HG03139 (cell line): ENCODE measurements at regions not wholly inside any gene's neighbourhood (a gene's known extent, or its start where the extent isn't known, plus 50 kb on each side); places are given as distances from the start of the nearest gene placed in this dataset.
"Not testable (repeated sequence)": the region's sequence is repeated elsewhere in the genome, so short reads cannot be mapped to it uniquely, and the experiment has no call there.

Source experiments
- ATAC-seq: cut with Tn5 transposase; IDR thresholded peaks from one replicate; pipeline ENCODE4 v1.9.1; 2021; ENCODE audit not compliant: unreplicated experiment

DNA sequence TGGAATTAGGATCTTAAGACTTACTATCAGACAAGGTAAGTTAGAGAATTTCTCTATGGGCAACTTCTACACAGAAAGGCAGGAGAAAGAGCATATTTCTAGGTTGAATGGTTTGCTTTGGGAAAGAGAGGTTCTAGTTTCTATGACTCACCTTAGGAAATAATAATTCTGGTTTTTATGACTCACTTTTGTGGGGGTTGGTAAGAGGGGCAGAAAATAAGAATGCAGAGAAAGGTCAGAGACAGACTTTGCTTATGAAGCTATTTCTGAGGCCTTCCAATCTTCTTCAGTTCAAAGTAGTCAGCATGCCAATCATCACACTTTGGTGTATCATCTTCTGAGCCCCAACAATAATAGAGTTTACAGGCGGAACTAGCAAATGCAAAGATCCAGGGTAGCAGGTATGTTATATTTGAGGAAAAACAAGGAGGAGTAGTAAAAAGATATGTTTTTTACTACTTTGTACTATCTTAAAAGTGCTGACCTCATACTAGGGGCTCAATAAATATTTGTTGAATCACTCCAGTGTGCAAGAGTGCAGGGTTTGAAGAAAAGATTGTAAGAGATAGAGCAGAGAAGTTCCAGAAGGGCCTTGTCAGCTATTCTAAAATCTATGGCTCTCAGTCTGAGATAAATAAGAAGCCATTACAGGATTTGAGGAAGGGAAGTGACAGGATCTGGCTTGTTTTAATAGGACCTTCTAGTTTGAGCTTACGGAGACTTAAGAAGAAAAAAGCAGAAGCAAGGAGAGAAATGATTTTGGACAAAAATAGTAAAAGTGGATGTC is 56.7 kb upstream of the LRFN5 start:
- no peak for ATAC-seq

DNA sequence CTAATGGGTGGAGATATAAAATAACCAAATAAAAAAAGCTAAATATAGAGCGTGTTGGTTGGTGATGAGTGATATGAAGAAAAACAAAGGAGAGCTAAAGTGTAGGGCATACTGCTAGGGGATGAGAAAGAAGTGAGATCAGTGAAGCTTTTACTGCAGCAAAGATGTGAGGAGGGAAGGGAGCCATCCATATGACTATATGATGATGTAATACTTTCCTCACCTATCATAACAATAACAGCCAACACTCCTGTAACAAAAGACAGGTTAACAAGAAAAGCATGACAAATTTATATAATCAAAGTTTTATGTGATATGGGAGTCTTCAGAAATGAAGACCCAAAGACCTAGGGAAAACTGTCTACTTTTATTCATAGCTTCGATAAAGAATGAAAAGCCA is 57.4 kb upstream of the LRFN5 start:
- no peak for ATAC-seq

DNA sequence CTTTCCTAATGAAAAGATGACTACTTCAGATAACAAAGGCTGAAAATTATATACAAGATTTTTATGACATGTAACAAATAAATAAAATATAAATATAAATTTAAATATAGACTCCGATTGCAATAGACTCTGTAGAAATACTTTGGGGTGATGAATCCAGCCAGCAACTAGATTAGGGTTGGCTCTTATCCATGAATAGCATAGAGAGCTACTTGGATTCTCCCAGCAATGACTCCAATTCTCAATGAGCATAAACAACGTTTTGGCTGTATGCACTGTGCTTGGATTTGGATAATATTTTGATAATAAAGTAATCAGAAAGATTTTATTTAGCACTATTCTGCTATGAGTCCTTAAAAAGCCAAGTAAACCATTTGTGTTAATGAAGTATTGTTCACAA is 58.0 kb upstream of the LRFN5 start:
- ATAC-seq: no peak

DNA sequence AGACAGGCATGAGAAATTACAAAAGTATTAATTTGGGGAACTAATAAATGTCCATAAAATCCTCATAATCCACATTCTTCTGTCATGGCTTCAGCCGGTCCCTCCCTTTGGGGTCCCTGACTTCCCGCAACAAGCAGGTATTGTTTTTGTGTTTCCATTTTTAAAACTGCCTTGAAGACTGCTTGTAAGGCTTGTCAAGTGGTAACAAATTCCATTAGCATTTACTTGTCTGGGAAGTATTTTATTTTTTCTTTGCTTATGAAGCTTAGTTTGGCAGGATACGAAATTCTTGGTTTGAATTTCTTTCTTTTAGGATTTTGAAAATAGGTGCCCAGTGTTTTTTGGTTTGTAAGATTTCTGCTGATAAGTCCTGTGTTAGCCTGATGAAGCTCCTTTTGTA is 65.3 kb upstream of the LRFN5 start:
- ATAC-seq: no peak

DNA sequence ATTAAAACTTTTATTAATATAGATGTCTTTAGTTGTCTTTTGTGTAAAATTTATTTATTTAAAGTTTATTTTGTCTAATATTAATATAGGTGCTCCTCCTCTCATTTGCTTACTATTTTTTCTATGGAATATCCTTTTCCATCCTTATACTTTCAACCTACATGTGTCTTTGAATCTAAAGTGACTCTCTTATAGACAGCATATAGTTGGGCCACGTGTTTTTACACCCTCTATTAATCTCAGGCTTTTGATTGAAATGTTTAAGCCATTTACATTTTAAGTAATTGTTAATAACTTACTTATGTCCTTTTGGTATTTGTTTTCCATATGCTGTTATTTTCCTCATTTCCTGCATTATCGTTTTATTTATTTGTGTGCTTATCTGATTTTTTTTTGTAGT is 74.4 kb upstream of the LRFN5 start:
- ATAC-seq: no peak

DNA sequence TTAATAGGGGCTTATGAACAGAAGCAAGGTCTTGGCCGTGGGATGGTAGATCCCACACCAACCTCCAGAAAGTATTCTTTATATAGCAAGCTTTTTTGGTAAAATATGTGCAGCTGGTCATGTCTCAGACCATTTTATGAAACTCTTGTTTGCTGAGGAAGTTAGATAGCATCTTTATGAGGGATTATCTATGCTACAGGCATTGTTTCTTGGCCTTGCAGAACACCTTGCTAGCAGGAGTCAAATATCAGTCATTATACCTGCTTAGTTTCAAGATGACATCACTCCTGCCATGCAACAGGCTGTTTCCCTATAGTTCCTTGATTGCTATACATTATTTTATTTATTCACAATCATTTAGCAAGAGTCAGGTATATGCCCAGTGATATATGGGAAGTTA is 84.8 kb upstream of the LRFN5 start:
- no peak for ATAC-seq

DNA sequence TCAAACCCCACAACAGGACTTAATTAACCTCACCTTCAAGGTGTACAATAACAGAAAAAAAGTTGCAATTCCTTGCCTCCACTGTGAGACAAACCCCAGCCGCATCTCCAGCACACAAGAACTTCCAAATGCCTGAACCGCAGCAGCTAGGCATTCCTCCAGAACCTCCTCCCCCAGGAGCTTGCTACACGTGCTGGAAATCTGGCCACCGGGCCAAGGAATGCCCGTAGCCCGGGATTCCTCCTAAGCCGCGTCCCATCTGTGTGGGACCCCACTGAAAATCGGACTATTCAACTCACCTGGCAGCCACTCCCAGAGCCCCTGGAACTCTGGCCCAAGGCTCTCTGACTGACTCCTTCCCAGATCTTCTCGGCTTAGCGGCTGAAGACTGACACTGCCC is 88.6 kb upstream of the LRFN5 start:
- not testable (repeated sequence) for ATAC-seq

DNA sequence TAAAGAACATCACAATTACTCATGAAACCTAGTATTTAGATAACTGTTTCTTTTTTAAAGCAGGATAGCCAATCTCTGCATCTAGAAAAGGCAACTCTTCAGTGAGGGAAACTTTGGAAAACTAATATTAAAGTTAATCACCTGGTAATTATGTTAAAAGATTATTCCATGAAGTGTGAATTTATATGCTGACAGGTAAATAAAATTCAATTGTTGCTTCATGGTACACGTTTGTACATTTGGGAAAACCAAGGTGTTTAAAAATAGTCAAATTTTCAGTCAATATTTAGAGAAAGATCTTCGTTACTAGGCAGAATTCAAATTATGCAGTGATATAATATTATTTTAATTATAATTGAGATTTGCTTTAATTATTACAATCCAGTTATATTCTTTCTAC is 100.1 kb upstream of the LRFN5 start:
- ATAC-seq: no peak

DNA sequence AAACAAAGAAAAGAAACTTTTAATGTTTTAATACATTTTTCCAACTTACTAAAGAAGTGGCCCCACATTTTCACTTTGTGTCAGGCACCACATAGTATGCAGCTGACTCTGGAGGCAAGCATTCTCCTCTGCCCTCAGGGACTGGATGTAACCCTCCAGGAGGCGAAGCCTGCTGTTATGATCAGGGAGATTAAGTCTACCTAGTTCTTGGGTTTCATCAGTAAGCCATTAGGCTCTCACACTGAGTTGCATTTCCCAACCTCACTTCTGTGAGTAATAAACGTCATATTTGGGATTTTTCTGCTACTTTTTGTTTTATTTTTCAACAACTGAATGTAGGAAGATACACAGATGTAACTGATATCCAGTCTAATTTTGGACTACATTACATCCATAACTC is 101.2 kb upstream of the LRFN5 start:
- ATAC-seq: no peak

DNA sequence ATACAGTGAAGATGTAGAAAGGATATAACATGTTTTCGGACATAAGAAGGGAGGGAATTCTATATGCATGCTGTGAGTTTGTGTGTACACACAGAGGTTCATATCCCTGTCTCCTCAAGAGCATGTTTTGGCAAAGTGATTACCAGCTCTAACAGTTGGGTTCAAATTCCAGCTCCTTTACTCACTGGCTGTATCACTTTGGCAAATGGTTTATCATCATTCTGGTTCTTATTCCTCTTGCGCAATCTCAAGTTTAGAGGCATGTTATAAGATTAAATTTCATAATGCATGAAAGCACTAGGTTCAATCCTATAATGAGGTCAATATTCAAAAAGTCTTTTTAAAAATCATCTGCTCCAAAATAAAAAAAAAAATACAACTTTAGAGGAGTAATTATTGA is 107.7 kb upstream of the LRFN5 start:
- ATAC-seq: no peak

DNA sequence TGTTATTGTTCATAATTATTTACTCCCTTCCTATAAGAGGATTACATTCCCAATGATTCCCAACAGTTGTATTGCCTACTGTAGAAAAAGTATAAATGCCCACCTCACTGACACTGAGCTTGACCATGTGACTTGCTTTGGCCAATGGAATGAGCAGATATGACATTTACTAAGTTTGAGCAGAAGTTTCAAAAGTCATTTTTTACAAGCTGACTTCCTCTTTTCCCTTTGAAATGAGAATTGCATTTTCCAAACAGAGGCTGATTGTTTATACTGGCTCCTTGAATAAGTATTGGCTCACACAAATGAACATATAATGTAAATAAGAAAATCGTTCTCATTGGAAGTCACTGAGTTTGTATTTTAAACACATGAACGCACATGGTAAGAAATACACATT is 116.4 kb upstream of the LRFN5 start:
- no peak for ATAC-seq

DNA sequence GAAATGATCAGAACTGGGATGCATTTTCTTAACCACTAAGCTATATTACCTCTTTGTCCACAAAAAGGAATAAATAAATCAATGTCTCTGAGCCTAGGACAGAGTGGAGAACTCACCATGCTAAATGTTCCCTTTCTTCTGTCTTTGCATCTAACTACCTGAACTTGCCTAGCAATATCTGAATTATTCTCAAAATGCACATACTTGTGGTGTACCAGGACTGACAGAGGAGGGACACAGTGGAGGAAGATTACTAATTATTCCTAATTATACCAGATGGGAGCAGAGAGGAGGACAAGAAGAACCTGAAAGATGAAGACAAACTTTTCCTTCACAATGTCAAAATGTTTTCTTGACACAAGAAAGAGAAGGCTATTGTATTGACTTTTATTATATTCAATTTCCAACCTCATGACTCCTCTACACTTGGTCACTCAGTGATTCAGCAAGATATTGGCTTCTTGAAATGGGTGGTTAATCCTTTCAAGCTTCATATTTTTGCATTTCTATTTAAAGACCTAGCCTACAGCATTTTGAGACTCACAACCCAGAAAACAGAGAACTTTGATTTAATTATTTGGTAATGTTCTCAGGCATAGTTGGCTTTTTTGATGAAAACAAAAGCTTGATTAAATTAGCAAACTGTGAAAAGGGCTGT is 117.2 kb upstream of the LRFN5 start:
- no peak for ATAC-seq

DNA sequence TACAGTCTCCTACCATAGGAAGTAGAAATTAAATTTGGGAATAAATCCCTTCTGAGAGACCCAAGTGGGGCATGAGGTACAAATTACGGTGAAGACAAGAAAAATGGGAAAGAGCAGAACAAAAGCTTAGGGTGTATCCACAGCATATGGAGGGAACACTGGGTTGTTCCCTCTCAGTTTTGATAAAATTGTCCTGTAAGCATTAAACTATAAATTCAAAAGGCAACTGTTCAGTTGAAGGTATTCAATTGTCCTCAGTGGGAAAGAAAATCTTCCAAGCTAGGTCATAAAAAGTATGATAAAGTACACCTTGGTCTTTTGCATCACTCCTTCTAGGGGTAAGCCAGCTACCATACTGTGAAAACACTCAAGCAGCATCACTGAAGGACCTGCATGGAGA is 118.3 kb upstream of the LRFN5 start:
- ATAC-seq: no peak

DNA sequence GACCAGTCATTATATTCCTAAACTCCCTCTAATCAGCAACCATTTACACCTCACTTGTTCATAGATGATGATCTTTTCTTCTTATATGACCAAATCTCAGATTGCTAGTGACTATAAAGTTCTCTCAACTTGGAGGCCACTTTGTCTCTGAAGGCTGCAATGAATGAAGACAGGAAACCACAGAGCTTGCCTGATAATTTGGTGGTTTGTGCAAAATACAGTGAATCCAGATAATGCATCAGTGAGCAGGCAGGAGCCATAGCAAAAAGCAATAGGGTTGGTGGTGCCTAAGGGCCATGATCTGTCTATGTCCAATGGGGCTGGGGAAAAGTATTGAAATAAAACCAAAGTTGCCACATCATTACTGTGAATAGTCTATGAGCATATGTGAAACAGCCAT is 123.8 kb upstream of the LRFN5 start:
- ATAC-seq: no peak

DNA sequence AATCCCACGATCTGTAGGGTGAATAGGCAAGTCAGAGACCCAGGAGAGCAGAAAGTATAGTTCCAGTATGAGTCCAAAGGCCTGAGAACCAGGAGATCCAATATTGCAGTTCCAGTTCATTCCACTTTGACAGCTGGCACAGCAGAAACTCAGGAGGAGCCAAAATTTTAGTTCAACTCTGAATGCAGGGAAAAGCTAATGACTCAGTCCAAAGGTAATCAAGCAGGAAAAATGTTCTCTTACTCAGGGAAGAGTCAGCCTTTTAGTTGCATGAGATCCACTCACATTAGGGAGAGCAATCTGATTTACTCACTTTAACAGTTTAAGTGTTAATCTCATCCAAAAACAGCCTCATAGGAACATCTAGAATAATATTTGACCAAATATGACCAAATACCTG is 130.2 kb upstream of the LRFN5 start:
- ATAC-seq: no peak

DNA sequence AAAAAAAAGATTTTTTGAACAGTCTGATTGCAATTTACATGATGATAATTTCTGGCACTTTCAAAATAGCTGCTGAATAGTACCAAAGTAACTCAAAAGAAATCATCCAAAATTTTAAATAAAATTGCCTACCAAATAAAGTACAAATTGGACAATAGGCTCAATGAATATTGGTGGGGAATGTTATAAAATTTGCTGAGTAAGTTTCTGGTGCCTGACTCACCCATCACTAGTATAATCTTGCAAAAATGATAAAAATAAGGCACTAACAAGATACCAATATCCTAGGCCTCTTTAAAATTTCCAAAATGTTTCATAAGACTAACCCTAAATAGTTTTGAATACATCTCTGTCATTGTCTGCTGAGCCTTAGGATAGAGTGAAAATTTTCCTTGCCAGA is 145.3 kb upstream of the LRFN5 start:
- ATAC-seq: no peak

DNA sequence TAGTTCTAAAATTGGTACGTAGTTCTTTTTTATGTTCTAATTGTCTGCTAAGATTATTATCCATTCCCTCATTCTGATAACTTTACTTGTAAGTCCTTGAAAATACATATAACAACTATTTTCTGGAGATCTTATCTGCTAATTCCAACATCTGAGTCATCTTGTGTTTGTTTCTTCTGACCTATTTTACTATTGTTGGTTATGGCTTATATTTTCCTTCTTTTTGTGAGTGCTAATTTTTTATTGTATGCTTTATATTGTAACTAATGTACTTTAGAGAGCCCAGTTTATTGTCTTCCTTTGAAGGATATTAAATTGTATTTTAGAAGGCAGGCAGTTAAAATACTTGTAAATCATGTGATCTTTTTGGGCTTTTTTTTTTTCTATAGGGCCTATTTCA is 149.3 kb upstream of the LRFN5 start:
- no peak for ATAC-seq

DNA sequence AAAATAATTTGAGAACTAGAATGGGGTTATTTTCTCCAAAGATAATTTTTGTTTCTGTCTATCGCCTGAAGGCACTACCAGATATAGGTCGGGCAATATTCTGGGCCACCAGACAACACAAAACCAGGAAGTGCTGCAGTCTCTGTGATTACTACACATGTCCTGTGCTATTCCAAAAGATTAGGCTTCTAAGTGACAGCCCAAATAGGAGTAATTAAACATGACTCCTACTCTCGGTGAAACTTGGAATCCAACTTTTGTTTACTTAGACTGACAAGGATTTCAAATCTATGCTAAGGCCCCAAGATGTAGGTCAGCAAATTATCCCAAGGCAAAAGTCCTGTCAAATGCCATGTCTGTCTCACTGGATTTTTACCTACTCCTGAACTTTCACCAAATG is 157.6 kb upstream of the LRFN5 start:
- no peak for ATAC-seq

DNA sequence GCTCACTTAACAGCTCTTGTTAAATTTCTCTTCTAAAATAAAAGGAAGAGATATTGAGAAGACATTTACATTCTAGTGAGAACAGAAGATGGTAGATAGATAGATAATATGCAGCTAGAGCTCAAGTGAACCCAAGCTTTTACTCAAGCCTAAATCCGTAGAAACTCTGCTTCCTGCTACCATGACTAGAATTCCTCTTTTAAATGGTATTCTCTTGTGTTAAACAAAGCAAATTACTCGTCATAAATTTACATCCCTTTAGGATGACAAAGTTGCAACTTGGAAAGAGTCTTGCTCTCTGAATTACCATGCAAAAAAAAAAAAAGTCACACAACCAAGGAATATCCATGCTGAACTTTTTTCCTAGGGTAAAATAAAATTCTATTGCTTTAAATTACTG is 160.7 kb upstream of the LRFN5 start:
- no peak for ATAC-seq

DNA sequence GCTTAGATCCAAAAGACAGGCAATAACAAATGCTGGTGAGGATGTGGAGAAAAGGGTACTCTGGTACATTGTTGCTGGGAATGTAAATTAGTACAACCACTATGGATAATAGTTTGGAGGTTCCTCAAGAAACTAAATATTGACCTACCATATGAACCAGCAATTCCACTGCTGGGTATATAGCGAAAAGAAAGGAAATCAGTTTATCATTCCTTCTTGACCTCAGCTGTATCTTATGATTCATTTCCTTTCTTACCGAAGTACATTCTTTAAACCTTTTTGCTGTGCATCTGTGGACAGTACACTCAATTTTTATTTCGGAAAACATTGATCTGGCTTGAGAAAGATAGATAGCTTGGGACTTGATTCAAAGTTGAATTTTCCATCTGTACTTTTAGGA is 183.2 kb upstream of the LRFN5 start:
- no peak for ATAC-seq

DNA sequence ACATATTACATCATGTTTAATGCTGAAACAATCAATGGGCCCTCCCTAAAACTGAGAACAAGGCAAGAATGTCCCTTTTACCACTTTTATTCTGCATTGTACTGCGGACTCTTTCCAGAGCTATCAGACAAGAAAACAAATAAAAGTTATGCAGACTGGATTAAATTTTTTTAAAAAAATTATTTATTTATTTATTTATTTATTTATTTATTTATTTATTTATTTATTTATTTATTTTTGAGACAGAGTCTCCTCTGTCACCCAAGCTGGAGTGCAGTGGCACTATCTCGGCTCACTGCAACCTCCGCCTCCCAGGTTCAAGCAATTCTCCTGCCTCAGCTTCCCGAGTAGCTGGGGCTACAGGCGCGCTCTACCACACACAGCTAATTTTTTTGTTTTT is 185.4 kb upstream of the LRFN5 start:
- ATAC-seq: not testable (repeated sequence)

DNA sequence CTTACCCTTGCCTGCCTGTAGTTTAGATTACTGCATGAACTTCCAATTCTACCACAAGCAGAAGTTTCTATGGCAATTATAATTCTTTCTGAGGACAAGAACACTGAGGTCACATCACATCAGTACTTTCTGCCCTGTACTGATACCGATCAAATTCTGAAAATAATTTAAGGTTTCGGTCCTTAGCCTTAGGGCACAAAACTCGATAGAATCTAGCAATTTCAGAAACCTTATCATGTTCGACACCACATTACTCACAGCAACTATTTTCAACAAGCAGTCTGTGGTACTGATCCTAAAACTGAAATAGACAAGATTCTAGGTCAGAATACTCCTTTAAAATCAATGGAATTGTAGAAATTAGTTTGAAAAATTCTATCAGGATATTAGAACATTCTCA is 187.0 kb upstream of the LRFN5 start:
- ATAC-seq: no peak

DNA sequence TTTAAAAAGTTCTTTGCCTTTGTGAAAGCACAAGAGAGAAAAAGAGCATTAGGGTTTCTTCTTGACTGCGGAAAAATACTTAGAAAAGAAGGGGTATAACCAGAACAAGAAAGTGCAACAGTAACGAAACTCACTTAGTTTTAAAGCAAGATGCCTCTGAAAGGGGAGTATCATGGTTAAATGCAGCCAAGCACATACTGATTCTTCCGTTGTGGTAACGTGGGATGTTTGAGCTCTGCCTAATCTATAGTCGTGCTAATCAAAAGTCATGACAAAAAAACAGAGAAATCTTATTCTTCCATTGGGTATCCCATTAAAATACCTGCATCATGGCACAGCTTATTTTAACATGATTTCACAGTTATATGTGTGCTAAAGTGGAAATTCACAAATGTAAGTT is 187.8 kb upstream of the LRFN5 start:
- ATAC-seq: no peak
